ENCODE measurements at regions not wholly inside any gene's neighbourhood (a gene's known extent, or its start where the extent isn't known, plus 50 kb on each side); places are given as distances from the start of the nearest gene placed in this dataset.

DNA sequence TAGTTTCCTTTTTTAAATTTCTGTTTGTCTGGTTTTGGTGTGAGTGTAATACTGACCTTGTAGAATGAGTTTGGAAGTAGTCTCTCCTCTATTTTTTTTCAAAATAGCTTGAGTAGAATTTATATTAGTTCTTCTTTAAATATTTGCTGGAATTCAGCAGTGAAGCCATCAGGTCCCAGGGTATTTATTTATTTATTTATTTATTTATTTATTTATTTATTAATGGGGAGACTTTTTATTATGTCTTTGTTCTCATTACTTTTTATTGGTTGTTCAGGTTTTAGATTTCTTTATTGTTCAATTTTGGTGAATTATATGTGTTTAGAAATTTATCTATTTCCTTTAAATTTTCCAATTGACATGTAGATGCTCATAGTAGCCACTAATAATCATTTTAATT is 875.8 kb upstream of the COX7C start:
- TF ChIP-seq, protein P1, sequence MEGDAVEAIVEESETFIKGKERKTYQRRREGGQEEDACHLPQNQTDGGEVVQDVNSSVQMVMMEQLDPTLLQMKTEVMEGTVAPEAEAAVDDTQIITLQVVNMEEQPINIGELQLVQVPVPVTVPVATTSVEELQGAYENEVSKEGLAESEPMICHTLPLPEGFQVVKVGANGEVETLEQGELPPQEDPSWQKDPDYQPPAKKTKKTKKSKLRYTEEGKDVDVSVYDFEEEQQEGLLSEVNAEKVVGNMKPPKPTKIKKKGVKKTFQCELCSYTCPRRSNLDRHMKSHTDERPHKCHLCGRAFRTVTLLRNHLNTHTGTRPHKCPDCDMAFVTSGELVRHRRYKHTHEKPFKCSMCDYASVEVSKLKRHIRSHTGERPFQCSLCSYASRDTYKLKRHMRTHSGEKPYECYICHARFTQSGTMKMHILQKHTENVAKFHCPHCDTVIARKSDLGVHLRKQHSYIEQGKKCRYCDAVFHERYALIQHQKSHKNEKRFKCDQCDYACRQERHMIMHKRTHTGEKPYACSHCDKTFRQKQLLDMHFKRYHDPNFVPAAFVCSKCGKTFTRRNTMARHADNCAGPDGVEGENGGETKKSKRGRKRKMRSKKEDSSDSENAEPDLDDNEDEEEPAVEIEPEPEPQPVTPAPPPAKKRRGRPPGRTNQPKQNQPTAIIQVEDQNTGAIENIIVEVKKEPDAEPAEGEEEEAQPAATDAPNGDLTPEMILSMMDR (IDR thresholded peaks at IDR 0.05; ENCODE audit: low read depth, low read length): no peak
- TF ChIP-seq, protein P2, sequence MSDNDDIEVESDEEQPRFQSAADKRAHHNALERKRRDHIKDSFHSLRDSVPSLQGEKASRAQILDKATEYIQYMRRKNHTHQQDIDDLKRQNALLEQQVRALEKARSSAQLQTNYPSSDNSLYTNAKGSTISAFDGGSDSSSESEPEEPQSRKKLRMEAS (IDR thresholded peaks at IDR 0.05; ENCODE audit: low read depth, low read length): no peak
- TF ChIP-seq POLR2A (IDR thresholded peaks at IDR 0.05; ENCODE audit: extremely low read depth, insufficient read length) (no peak), MYC (IDR thresholded peaks at IDR 0.05; ENCODE audit: low read depth, low read length) (no peak)

All from NB4 (cell line).